ENCODE measurements at regions not wholly inside any gene's neighbourhood (a gene's known extent, or its start where the extent isn't known, plus 50 kb on each side); places are given as distances from the start of the nearest gene placed in this dataset.

DNA sequence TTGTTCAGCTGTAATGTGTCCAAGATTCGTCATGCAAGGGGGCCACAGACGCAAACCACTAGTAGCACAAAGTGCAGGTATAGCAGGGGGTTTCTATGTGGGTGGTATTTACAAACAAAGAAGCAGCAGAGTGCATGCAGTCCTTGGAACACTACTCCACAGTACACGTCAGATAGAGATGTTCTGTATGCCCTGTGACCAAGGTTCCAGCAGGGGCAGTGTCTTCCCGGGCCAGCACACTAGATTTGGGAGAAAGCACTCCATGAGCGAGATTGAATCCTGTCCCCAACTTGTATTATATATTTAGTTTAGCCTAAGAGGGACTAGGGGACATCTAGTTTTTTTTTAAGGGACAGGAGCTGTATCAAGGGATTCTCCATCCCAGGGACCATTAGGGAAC, 54.4 kb upstream of the ESX1 start:
- DNase-seq (ENCODE audit: low read depth), result no peak

- no peak for DNase-seq (ENCODE audit: low read depth)
Measured at GRCh38 chrX:104307341-104307740, 52.6 kb upstream of the ESX1 start.

GRCh38 chrX:104306180-104306579, 51.4 kb upstream of the ESX1 start:
- DNase-seq (ENCODE audit: low read depth), result no peak
